ENCODE measurements at regions not wholly inside any gene's neighbourhood (a gene's known extent, or its start where the extent isn't known, plus 50 kb on each side); places are given as distances from the start of the nearest gene placed in this dataset.

- no peaks in the 10 kb centered on the region for H3K36me3 Mint-ChIP-seq
- no peak for TF ChIP-seq E2F5 (CRISPR knock-in tag; IDR thresholded peaks at IDR 0.05)
- no peak for TF ChIP-seq ZNF423 (CRISPR knock-in tag; IDR thresholded peaks at IDR 0.05)
- TF ChIP-seq GABPB1 (CRISPR knock-in tag; IDR thresholded peaks at IDR 0.05) = no peak
- TF ChIP-seq STAT6 (CRISPR knock-in tag; conservative IDR thresholded peaks at IDR 0.05; ENCODE audit: low read depth) = no peak
- no peak for TF ChIP-seq NR1H2 (CRISPR knock-in tag; IDR thresholded peaks at IDR 0.05)
- TF ChIP-seq IRF1 (CRISPR knock-in tag; IDR thresholded peaks at IDR 0.05) = no peak
- TF ChIP-seq FOXP1 (CRISPR knock-in tag; IDR thresholded peaks at IDR 0.05; ENCODE audit: borderline replicate concordance) = no peak
- H3K9me3 Mint-ChIP-seq = peaks cover 4% of the 10 kb centered on the region; the same call in 1 of the 2 replicates
- 0 out of 2 replicates have a peak, but pooled peaks cover 3% of the 10 kb centered on the region for H3K27me3 Mint-ChIP-seq (ENCODE audit: low read depth)
- peaks cover 27% of the 10 kb centered on the region for H3K4me1 Mint-ChIP-seq
- ChIA-PET POLR2A (no interaction called here), CTCF (no interaction called here)
- ATAC-seq (no peak), DNase-seq (ENCODE audit: low spot score) (no peak)
- H3K27ac Mint-ChIP-seq = no peak overlapping the region
- no peak overlapping the region for H3K4me3 Mint-ChIP-seq
Observed at GRCh38 chr11:112630496-112630895, 330.7 kb upstream of the NCAM1 start.

- no peak for TF ChIP-seq NFE2L1 (CRISPR knock-in tag; IDR thresholded peaks at IDR 0.05)
- TF ChIP-seq CBFB (CRISPR knock-in tag; IDR thresholded peaks at IDR 0.05; ENCODE audit: low read depth) = no peak
- no peak for TF ChIP-seq ZNF138 (CRISPR knock-in tag; conservative IDR thresholded peaks at IDR 0.05)
- TF ChIP-seq ZMAT4 (CRISPR knock-in tag; IDR thresholded peaks at IDR 0.05) = no peak
- no peak for TF ChIP-seq ZBTB43 (CRISPR knock-in tag; IDR thresholded peaks at IDR 0.05)
- Mint-ChIP-seq H3K27me3 (ENCODE audit: low read depth) (0 out of 2 replicates have a peak, but pooled peaks cover 3% of the 10 kb centered on the region), H3K4me3 (no peak overlapping the region), H3K27ac (no peak overlapping the region), H3K9me3 (peaks cover 4% of the 10 kb centered on the region; the same call in 1 of the 2 replicates), H3K4me1 (peaks cover 28% of the 10 kb centered on the region), H3K36me3 (no peaks in the 10 kb centered on the region)
- ATAC-seq = no peak
- ChIA-PET CTCF (interaction anchor here (1.5 kb wide), 1 partner anchor 43 kb away, joined by 9 read pairs; no protein-coding TSS in a partner anchor), POLR2A (no interaction called here)
- DNase-seq (ENCODE audit: low spot score) = no peak
Observed at GRCh38 chr11:112631333-112631732, 329.9 kb upstream of the NCAM1 start.

- ChIA-PET POLR2A (no interaction called here), CTCF (no interaction called here)
- Mint-ChIP-seq H3K4me1 (peaks cover 31% of the 10 kb centered on the region), H3K9me3 (peaks cover 3% of the 10 kb centered on the region; the same call in 1 of the 2 replicates), H3K36me3 (no peaks in the 10 kb centered on the region), H3K27me3 (ENCODE audit: low read depth) (0 out of 2 replicates have a peak, but pooled peaks cover 3% of the 10 kb centered on the region), H3K4me3 (no peak overlapping the region), H3K27ac (no peak overlapping the region)
- DNase-seq (ENCODE audit: low spot score) (no peak), ATAC-seq (no peak)
- no peak for TF ChIP-seq ZBTB43 (CRISPR knock-in tag; IDR thresholded peaks at IDR 0.05)
- TF ChIP-seq NFE2L1 (CRISPR knock-in tag; IDR thresholded peaks at IDR 0.05) = no peak
- no peak for TF ChIP-seq AFF4 (CRISPR knock-in tag; IDR thresholded peaks at IDR 0.05; ENCODE audit: borderline replicate concordance)
- TF ChIP-seq SMAD3 (CRISPR knock-in tag; IDR thresholded peaks at IDR 0.05; ENCODE audit: borderline replicate concordance) = no peak
- no peak for TF ChIP-seq ZNF121 (CRISPR knock-in tag; IDR thresholded peaks at IDR 0.05)
- no peak for TF ChIP-seq ATF6 (CRISPR knock-in tag; IDR thresholded peaks at IDR 0.05)
Observed at GRCh38 chr11:112632866-112633505, 328.2 kb upstream of the NCAM1 start.

Data from WTC11 (cell line).